DMS 273 (cell line): ENCODE measurements at regions not wholly inside any gene's neighbourhood (a gene's known extent, or its start where the extent isn't known, plus 50 kb on each side); places are given as distances from the start of the nearest gene placed in this dataset.

Experiments
- DNase-seq: peaks from one replicate; lab custom pipeline; 2025; ENCODE audit not compliant: unreplicated experiment; lab: John Stamatoyannopoulos, UW

DNA sequence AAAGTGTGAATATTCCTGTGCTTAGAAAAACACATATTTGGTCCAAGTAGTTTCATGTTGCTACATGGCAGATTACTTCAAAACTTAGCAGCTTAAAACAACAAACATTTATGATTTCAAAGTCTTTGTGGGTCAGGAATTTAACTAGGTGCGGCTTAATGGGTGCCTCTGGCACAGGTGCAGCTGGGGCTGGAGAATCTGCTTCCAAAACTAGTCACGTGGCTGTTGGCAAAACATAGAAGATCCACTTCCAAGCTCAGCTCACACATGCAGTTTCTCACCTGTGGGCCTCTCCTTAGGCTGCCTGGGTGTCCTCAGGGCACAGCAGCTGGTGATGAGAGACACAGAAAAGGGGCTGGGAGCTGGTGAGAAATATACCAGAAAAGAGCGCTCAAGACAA, 263.4 kb downstream of the TTLL7 start:
- DNase-seq = no peak

GRCh38 chr1:83734420-83734819, 264.5 kb downstream of the TTLL7 start:
- no peak for DNase-seq

DNA sequence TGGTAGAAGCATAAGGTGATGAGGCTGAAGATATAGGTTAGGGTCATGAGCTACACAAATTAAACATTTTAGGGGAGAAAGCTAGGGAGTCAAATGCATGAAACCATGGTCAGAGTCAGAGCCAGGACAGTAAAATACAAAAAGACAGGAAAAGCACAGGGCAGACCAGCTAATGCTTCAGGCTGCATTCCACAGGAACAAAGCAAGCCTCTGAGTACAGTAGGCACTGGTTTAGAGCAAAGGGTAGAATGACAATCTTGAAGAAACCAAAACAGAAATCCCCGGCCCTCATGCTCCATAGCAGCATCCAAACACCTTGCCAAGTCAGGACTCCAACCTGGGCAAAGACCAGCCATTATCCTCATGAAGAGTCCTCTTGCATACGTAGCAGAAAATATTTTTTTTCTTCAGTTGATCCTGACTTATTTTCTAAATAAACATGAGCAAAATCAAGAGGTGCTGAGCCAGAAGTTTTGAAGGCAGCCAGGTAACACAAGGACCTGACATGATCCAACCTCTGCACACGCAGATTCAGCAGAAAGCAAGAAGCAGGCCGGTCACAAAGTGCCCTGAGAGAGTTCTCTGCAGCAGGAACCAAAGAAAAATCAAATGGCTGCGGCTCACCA, 273.1 kb downstream of the TTLL7 start:
- DNase-seq = no peak

DNA sequence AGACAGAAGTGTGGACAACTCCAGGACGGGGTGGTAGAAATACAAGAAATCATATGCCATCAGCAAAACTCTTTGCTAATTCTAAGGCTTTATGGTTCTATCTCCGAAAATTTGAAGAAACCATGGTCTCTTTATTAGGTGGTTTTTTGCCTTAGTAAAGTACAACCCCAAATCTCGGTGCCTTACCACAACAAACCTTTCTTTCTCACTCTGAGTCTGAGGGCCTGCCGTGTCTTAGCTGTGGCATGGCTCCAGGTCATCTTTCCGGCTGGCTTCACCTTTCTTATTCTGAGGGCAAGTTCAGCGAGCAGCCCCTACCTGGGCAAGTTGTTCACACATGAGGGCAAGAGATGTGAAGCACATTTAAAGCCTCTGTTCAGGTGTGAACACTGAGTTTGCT, 280.6 kb downstream of the TTLL7 start:
- no peak for DNase-seq

- DNase-seq = no peak
These were observed 281.1 kb downstream of the TTLL7 start for GRCh38 chr1:83717785-83718184.

GRCh38 chr1:83716641-83717040, 282.3 kb downstream of the TTLL7 start:
- no peak for DNase-seq

DNA sequence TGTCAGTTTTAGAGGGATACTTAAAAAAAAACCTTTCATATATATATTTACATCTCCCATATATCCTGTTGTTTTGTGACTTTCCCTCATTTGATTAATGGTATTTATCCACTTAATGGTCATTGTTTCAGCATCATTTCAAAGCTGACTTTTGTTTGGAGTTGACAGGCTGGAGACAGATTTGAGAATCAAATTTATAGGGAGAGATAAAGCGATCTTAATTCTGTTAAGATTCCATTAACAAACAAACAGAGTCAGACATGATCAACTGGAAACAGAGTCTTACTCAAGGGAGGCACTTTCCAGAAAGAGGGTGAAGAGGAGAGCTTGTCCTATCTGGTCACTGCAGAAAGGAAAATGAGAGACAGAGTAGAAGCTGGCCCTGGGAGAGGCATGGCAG, 283.4 kb downstream of the TTLL7 start:
- DNase-seq = no peak

- DNase-seq = no peak
These were observed 289.3 kb downstream of the TTLL7 start for GRCh38 chr1:83709662-83710061.

DNA sequence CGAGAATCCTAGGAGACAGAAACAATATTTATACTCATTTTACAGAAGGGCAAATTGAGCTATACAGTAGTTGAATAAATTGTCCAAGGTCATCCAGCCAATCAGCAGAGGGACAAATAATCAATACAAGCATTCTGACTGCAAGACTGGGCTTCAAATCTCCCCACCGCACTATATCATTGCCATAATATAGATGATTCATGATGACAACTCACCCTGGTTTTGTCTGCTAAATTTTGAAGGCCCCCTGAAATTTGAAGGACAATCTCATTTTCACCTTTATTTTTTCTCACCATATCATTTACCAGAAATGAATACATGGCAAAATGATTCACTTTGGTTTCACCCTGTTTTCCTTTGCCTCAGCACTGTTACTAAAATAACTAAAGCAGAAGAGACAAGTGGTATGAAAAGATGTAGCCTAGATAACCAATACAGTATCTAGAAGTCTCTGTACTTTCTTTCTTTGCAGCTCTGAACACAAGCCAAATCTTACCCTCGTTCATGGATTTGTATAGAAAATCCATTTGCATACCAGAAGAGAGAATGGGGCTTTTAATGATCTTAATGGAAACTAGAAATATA, 292.5 kb downstream of the TTLL7 start:
- DNase-seq = no peak

- no peak for DNase-seq
These were observed 293.8 kb downstream of the TTLL7 start for GRCh38 chr1:83705091-83705490.

DNA sequence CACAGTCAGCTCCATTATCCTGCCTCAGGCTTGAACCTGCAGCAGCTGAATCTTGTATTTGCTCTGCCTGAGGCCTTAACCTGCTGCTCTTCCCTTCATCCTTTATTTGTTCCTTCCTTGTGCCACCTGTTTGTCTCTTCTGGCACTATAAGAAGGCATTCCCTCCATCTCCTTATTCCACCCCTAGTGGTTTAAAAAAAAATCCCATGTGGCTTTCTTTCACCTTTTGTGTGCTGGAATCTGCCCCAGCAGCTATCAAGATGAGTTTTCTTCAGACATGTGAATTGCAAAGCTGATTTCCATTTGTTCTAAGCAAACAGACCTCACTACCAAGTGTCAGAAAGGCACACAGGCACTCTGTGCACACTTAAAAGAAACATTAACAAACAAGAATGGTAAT, 294.6 kb downstream of the TTLL7 start:
- no peak for DNase-seq

GRCh38 chr1:83702356-83702755, 296.6 kb downstream of the TTLL7 start:
- DNase-seq = no peak

GRCh38 chr1:83701355-83701754, 297.6 kb downstream of the TTLL7 start:
- DNase-seq = no peak

DNA sequence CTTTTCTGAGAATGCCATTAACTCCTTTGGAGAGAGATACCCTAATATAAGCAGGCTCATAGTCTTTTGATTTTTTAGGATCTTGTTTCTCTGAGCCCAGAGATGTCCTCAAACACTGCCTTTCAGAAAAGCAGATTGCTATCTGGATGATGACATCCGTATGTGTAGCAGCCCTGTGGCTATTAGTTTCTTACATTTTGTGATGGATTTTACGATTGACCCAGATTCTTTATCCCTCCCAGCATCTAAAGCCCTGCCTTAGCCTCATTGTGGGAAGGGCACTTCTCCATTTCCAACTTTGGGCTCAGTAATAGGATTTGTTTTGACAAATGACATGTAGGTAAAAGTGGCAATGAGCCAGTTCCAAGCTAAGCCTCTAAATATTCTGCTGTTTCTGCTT, 300.3 kb downstream of the TTLL7 start:
- no peak for DNase-seq

- DNase-seq = no peak
These were observed 301.0 kb downstream of the TTLL7 start for GRCh38 chr1:83697961-83698360.

DNA sequence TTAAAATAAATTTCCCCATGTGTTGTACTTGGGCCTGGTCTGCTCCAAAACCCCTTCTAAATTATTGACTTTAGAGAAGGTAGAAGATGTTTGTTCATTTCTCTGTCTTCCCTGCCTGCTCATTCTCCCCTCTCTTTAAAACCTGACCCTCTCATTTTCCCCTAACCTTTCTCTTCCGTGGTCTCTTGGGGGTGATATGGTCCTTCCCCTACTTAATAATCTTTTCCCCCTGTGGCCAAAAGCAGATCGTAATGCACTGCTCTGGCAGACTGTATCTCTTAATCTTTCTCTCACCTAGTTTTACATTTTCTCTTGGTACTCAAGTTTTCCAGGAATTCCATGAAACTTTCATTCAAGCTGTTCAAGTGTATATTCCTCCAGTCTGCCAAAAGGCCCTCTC, 301.7 kb downstream of the TTLL7 start:
- DNase-seq = no peak

DNA sequence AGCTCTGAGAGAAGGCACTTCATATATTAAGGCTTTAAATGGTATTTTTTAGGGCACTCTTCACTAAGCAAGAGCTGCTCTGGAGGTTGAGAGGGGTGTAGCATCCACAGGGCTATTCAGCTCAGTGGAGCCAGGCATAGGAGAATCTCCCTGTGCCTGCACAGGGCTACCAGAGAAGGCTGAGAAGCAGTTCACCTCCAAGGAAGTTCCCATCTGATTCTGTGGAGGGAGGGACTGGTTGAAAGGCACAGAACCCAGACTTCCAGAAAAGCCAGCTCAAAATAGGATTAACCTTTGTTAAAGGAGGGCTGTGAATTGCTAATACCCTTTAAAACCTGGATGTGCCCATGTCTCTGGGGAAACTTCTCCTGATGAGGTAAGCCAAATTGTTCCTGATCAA, 304.5 kb downstream of the TTLL7 start:
- DNase-seq = no peak

DNA sequence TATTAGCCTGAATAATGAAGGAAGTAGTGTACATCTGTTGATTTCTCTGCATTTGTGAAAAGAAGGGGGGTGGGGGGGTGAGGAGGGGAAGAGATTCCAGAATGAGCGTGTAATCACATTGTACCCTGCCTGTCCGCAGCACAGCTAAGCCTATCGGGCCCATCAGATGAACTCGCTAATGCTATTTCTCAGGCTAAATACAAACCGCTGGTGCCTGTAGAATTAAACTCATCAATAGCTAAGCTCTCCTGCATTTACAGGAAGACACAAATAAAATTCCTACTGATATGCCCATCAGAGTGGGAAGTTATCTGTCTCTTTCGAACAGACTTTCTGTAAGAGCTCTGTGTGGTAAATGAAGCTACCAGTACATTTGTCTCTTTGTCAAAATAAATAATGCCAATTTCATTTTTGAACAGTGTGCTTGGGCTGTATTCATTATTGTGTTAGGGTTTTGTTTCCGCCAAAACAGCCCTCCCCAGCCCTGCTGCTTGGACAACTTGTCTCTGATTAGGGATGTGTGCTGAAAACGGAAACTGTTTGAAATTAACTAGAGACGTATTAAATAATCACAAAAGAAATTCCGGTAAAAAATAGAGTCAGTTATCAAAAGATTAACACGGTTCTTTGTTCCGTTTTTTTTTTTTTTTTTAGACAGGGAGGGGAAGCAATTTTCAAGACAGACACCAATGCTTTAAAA, 305.4 kb downstream of the TTLL7 start:
- no peak for DNase-seq

DNA sequence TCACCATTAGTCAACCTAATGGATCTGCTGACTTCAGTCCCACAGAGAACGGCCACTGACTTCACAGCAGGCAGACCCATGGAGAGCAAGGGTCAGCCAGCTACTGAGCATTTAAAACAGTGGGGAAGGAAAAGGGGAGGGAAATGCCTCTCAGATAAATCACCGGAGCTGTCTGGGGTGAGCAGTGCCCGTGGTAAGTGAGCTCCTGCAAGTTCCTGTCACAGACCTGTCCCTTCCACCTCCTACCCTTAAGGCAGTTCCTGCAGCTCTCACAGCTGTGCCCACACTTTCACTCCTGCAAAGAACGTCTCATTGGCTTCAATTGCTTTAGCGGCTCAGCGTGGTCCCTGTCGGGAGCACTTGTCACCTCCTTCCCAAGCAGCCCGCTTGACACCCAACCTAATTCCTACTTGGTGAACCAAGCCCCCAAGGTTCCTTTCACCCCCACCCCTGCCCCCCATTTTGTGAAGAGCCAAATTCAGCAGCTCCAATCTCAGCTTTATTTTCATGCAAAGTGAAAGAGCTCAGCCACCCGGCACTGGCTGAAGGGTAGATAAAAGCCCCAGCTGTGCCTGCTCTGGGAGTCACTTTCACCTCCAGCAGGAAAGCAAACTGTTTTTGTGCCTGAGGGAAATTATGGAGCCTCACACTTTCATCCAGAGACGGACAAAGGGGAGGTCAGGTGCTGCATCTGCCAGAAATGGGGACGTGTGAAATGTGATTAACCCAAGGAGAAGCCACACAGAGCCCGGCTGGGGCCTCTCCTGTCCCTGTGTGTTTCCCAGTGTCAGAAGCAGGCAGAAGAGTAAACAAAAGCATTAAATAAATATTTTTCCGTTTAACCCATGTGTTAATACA, 306.2 kb downstream of the TTLL7 start:
- DNase-seq = peak; percentile 7

DNA sequence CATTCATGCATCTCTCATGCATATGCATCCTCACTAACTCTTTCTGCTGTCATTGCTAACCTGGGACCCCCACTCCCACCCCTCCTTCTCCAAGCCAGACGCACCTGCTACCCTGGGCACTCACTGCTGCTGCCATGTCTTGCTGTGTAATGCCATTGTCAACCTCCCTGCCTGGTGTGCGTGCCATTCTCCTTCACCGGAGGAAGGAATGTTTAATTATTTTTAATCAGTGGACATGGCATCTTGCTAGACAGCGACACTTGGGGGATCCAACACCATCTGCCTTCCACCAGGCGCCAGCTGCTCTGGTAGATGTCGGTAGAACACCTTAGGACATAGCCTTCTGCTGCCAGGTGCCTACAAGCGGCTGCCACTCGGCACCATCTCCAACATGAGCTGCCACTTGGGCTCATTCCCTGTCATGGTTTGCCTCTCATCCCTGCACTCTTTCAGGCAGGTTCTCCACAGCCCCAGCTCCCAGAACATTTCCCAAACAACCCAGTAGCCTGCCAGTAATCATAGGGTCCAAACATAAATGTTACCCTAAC, 306.9 kb downstream of the TTLL7 start:
- no peak for DNase-seq
